GM18499 (cell line): ENCODE measurements at regions not wholly inside any gene's neighbourhood (a gene's known extent, or its start where the extent isn't known, plus 50 kb on each side); places are given as distances from the start of the nearest gene placed in this dataset.

ENCODE experiments used
- ATAC-seq: cut with Tn5 transposase; IDR thresholded peaks from one replicate; pipeline ENCODE4 v1.9.1; 2021; ENCODE audit warnings: moderate number of reproducible peaks; ENCODE audit not compliant: insufficient read depth, unreplicated experiment

- no peak for ATAC-seq
Observed at GRCh38 chr4:123893011-123893981, 496.7 kb downstream of the SPRY1 start.

- ATAC-seq: no peak
Observed at GRCh38 chr4:123896446-123897071, 500.0 kb downstream of the SPRY1 start.

GRCh38 chr4:123898946-123899666, 502.5 kb downstream of the SPRY1 start:
- ATAC-seq: no peak

- no peak for ATAC-seq
Observed at GRCh38 chr4:123904882-123905281, 508.3 kb downstream of the SPRY1 start.

- ATAC-seq: no peak
Observed at GRCh38 chr4:123913598-123913997, 517.0 kb downstream of the SPRY1 start.

- ATAC-seq: no peak
Observed at GRCh38 chr4:123916821-123917220, 520.2 kb downstream of the SPRY1 start.

- ATAC-seq: no peak
Observed at GRCh38 chr4:123919576-123920098, 523.0 kb downstream of the SPRY1 start.

GRCh38 chr4:123921339-123921738, 524.7 kb downstream of the SPRY1 start:
- no peak for ATAC-seq

GRCh38 chr4:123922847-123923246, 526.3 kb downstream of the SPRY1 start:
- ATAC-seq: no peak

GRCh38 chr4:123924536-123924935, 527.9 kb downstream of the SPRY1 start:
- ATAC-seq: no peak

- no peak for ATAC-seq
Observed at GRCh38 chr4:123929565-123929964, 533.0 kb downstream of the SPRY1 start.

GRCh38 chr4:123930996-123931395, 534.4 kb downstream of the SPRY1 start:
- no peak for ATAC-seq

- ATAC-seq: no peak
Observed at GRCh38 chr4:123934096-123934495, 537.5 kb downstream of the SPRY1 start.

GRCh38 chr4:123936621-123937043, 540.0 kb downstream of the SPRY1 start:
- ATAC-seq: no peak

- ATAC-seq: no peak
Observed at GRCh38 chr4:123937581-123937980, 541.0 kb downstream of the SPRY1 start.

- no peak for ATAC-seq
Observed at GRCh38 chr4:123939621-123940020, 543.0 kb downstream of the SPRY1 start.

GRCh38 chr4:123940604-123941003, 544.0 kb downstream of the SPRY1 start:
- ATAC-seq: no peak

- ATAC-seq: no peak
Observed at GRCh38 chr4:123941306-123941705, 544.7 kb downstream of the SPRY1 start.

- no peak for ATAC-seq
Observed at GRCh38 chr4:123943976-123944375, 547.4 kb downstream of the SPRY1 start.

- no peak for ATAC-seq
Observed at GRCh38 chr4:123945301-123945700, 548.7 kb downstream of the SPRY1 start.

GRCh38 chr4:123950530-123950929, 553.9 kb downstream of the SPRY1 start:
- ATAC-seq: no peak
